ENCODE measurements at regions not wholly inside any gene's neighbourhood (a gene's known extent, or its start where the extent isn't known, plus 50 kb on each side); places are given as distances from the start of the nearest gene placed in this dataset.

DNA sequence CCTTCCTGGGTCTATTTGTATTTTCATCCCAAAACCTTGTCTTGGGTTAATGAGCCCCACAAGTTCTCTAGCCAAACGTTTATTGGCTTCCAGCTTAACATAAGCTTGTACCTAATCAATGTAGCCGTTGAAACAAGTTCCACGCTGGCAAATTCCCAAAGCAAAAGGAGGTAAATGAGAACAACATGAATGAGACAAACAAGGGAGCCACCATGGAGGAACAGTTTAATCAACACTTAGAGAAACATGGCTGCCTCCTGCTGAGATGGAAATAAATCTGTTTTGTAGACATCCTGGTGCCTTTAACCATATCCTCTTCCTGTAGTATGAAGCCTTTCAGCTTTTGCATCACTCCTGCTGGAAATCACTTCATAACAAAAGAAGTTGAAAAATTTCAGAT lies 166.6 kb upstream of the NFIB start:
- TF ChIP-seq, protein P1, sequence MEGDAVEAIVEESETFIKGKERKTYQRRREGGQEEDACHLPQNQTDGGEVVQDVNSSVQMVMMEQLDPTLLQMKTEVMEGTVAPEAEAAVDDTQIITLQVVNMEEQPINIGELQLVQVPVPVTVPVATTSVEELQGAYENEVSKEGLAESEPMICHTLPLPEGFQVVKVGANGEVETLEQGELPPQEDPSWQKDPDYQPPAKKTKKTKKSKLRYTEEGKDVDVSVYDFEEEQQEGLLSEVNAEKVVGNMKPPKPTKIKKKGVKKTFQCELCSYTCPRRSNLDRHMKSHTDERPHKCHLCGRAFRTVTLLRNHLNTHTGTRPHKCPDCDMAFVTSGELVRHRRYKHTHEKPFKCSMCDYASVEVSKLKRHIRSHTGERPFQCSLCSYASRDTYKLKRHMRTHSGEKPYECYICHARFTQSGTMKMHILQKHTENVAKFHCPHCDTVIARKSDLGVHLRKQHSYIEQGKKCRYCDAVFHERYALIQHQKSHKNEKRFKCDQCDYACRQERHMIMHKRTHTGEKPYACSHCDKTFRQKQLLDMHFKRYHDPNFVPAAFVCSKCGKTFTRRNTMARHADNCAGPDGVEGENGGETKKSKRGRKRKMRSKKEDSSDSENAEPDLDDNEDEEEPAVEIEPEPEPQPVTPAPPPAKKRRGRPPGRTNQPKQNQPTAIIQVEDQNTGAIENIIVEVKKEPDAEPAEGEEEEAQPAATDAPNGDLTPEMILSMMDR (IDR thresholded peaks at IDR 0.05; ENCODE audit: insufficient read depth, low read depth, low read length) = no peak
- TF ChIP-seq EZH2 (IDR thresholded peaks at IDR 0.05; ENCODE audit: insufficient read depth, low read length) = no peak
